Activated naive CD4-positive, alpha-beta T cell treated with anti-CD3 and anti-CD28 coated beads for 36 hours (primary cell): ENCODE measurements at regions not wholly inside any gene's neighbourhood (a gene's known extent, or its start where the extent isn't known, plus 50 kb on each side); places are given as distances from the start of the nearest gene placed in this dataset.
"Not testable (repeated sequence)": the region's sequence is repeated elsewhere in the genome, so short reads cannot be mapped to it uniquely, and the experiment has no call there.

Experiments used
- CTCF ChIA-PET: fragments of 350-600 bp; sonication (Branson Sonifier 250); formaldehyde crosslinking; loops from one replicate; lab custom pipeline; 2021; ENCODE audit warnings: antibody characterized with exemption; lab: Charles Lee
- DNase-seq: peaks from one replicate; pipeline ENCODE4 v3.0.0-alpha.2; 2020
- H3K27ac Mint-ChIP-seq: one replicate; pipeline ENCODE4 v1.8.0; 2021; ENCODE audit warnings: mild to moderate bottlenecking, mixed read lengths
- H3K27me3 Mint-ChIP-seq: one replicate; pipeline ENCODE4 v1.8.0; 2021; ENCODE audit warnings: low read depth, mixed read lengths
- H3K36me3 Mint-ChIP-seq: one replicate; pipeline ENCODE4 v1.8.0; 2021; ENCODE audit warnings: low read depth, mixed read lengths
- H3K4me1 Mint-ChIP-seq: one replicate; pipeline ENCODE4 v1.8.0; 2021; ENCODE audit warnings: low read depth, mixed read lengths
- H3K4me3 Mint-ChIP-seq: one replicate; pipeline ENCODE4 v1.8.0; 2021; ENCODE audit warnings: mild to moderate bottlenecking, moderate library complexity, mixed read lengths
- H3K9me3 Mint-ChIP-seq: one replicate; pipeline ENCODE4 v1.8.0; 2021; ENCODE audit warnings: mixed read lengths
- intact Hi-C: fragments of 100-400 bp; cut with micrococcal nuclease; formaldehyde crosslinking; loops from one replicate; pipeline ENCODE4 v1.15.1; 2023

GRCh38 chr11:98307827-98308491 is 712.8 kb upstream of the CNTN5 start:
- DNase-seq, result no peak
- Mint-ChIP-seq H3K4me1 (no peaks in the 10 kb centered on the region), H3K36me3 (no peaks in the 10 kb centered on the region), H3K27ac (no peak overlapping the region), H3K27me3 (no peaks in the 10 kb centered on the region), H3K9me3 (peaks cover 1% of the 10 kb centered on the region), H3K4me3 (no peak overlapping the region)
- intact Hi-C loops, result no loop called here
- CTCF ChIA-PET, result no interaction called here

GRCh38 chr11:98330306-98330705 is 690.4 kb upstream of the CNTN5 start:
- H3K27me3 Mint-ChIP-seq, result not testable (repeated sequence)

GRCh38 chr11:98358551-98358950 is 662.2 kb upstream of the CNTN5 start:
- Mint-ChIP-seq H3K36me3 (no peaks in the 10 kb centered on the region), H3K27me3 (no peaks in the 10 kb centered on the region)

More at GRCh38 chr11:98330306-98330705, 690.4 kb upstream of the CNTN5 start:
- DNase-seq, CTCF ChIA-PET, intact Hi-C loops, H3K4me1 Mint-ChIP-seq, H3K4me3 Mint-ChIP-seq, H3K9me3 Mint-ChIP-seq, H3K27ac Mint-ChIP-seq, H3K36me3 Mint-ChIP-seq: not testable (repeated sequence)

GRCh38 chr11:98365190-98365589 is 655.6 kb upstream of the CNTN5 start:
- Mint-ChIP-seq H3K36me3 (no peaks in the 10 kb centered on the region), H3K27ac (no peak overlapping the region), H3K4me3 (no peak overlapping the region), H3K4me1 (no peaks in the 10 kb centered on the region), H3K9me3 (no peaks in the 10 kb centered on the region), H3K27me3 (no peaks in the 10 kb centered on the region)
- intact Hi-C loops, result no loop called here
- CTCF ChIA-PET, result no interaction called here
- no peak for DNase-seq

More at GRCh38 chr11:98358551-98358950, 662.2 kb upstream of the CNTN5 start:
- Mint-ChIP-seq H3K9me3 (peaks cover 3% of the 10 kb centered on the region), H3K4me3 (no peak overlapping the region), H3K4me1 (no peaks in the 10 kb centered on the region), H3K27ac (no peak overlapping the region)
- no peak for DNase-seq
- CTCF ChIA-PET, result interaction anchor here (0.6 kb wide), 1 partner anchor 1097 kb away, joined by 3 read pairs; no protein-coding TSS in a partner anchor
- intact Hi-C loops, result no loop called here

- CTCF ChIA-PET, result no interaction called here
- Mint-ChIP-seq H3K9me3 (no peaks in the 10 kb centered on the region), H3K4me1 (no peaks in the 10 kb centered on the region), H3K4me3 (no peak overlapping the region), H3K27me3 (no peaks in the 10 kb centered on the region), H3K36me3 (no peaks in the 10 kb centered on the region), H3K27ac (no peak overlapping the region)
- intact Hi-C loops, result no loop called here
- DNase-seq, result no peak
These were observed 654.8 kb upstream of the CNTN5 start for GRCh38 chr11:98365941-98366340.

GRCh38 chr11:98390391-98390790 is 630.4 kb upstream of the CNTN5 start:
- CTCF ChIA-PET, result no interaction called here
- Mint-ChIP-seq H3K27me3 (no peaks in the 10 kb centered on the region), H3K27ac (no peak overlapping the region), H3K9me3 (peaks cover 6% of the 10 kb centered on the region), H3K36me3 (no peaks in the 10 kb centered on the region), H3K4me1 (no peaks in the 10 kb centered on the region), H3K4me3 (no peak overlapping the region)
- intact Hi-C loops, result no loop called here
- DNase-seq, result no peak

GRCh38 chr11:98394500-98394899 is 626.2 kb upstream of the CNTN5 start:
- H3K4me1 Mint-ChIP-seq, DNase-seq, H3K36me3 Mint-ChIP-seq, intact Hi-C loops, CTCF ChIA-PET, H3K27me3 Mint-ChIP-seq, H3K4me3 Mint-ChIP-seq, H3K27ac Mint-ChIP-seq, H3K9me3 Mint-ChIP-seq: not testable (repeated sequence)

- H3K27me3 Mint-ChIP-seq, result no peaks in the 10 kb centered on the region
- no peaks in the 10 kb centered on the region for H3K9me3 Mint-ChIP-seq
- CTCF ChIA-PET, result no interaction called here
- no peaks in the 10 kb centered on the region for H3K4me1 Mint-ChIP-seq
- no peak overlapping the region for H3K4me3 Mint-ChIP-seq
- intact Hi-C loops, result no loop called here
- H3K27ac Mint-ChIP-seq, result no peak overlapping the region
- no peaks in the 10 kb centered on the region for H3K36me3 Mint-ChIP-seq
- DNase-seq, result no peak
These were observed 622.2 kb upstream of the CNTN5 start for GRCh38 chr11:98398508-98398907.

GRCh38 chr11:98409069-98409468 is 611.7 kb upstream of the CNTN5 start:
- H3K27me3 Mint-ChIP-seq, result no peaks in the 10 kb centered on the region

GRCh38 chr11:98411777-98412176 is 609.0 kb upstream of the CNTN5 start:
- CTCF ChIA-PET, result no interaction called here
- no peaks in the 10 kb centered on the region for H3K27me3 Mint-ChIP-seq
- peaks cover 2% of the 10 kb centered on the region for H3K9me3 Mint-ChIP-seq
- DNase-seq, result no peak
- no peak overlapping the region for H3K27ac Mint-ChIP-seq
- no peaks in the 10 kb centered on the region for H3K4me1 Mint-ChIP-seq
- H3K36me3 Mint-ChIP-seq, result no peaks in the 10 kb centered on the region
- intact Hi-C loops, result no loop called here
- no peak overlapping the region for H3K4me3 Mint-ChIP-seq

More at GRCh38 chr11:98409069-98409468, 611.7 kb upstream of the CNTN5 start:
- intact Hi-C loops, result no loop called here
- DNase-seq, result no peak
- H3K4me3 Mint-ChIP-seq, result no peak overlapping the region
- H3K4me1 Mint-ChIP-seq, result no peaks in the 10 kb centered on the region
- no peak overlapping the region for H3K27ac Mint-ChIP-seq
- no peaks in the 10 kb centered on the region for H3K36me3 Mint-ChIP-seq
- CTCF ChIA-PET, result no interaction called here
- H3K9me3 Mint-ChIP-seq, result peaks cover 2% of the 10 kb centered on the region

- CTCF ChIA-PET, result no interaction called here
- Mint-ChIP-seq H3K36me3 (no peaks in the 10 kb centered on the region), H3K27ac (no peak overlapping the region), H3K4me3 (no peak overlapping the region), H3K4me1 (no peaks in the 10 kb centered on the region), H3K9me3 (peaks cover 3% of the 10 kb centered on the region), H3K27me3 (no peaks in the 10 kb centered on the region)
- intact Hi-C loops, result no loop called here
- DNase-seq, result no peak
These were observed 603.4 kb upstream of the CNTN5 start for GRCh38 chr11:98417256-98417755.

- CTCF ChIA-PET, result interaction anchor here (0.6 kb wide), 1 partner anchor 17 kb away, joined by 3 read pairs; no protein-coding TSS in a partner anchor
- Mint-ChIP-seq H3K4me1 (no peaks in the 10 kb centered on the region), H3K36me3 (no peaks in the 10 kb centered on the region), H3K4me3 (no peak overlapping the region), H3K27me3 (no peaks in the 10 kb centered on the region), H3K27ac (no peak overlapping the region), H3K9me3 (peaks cover 20% of the 10 kb centered on the region)
- intact Hi-C loops, result no loop called here
- DNase-seq, result no peak
These were observed 596.8 kb upstream of the CNTN5 start for GRCh38 chr11:98423933-98424332.

GRCh38 chr11:98424773-98425172 is 596.0 kb upstream of the CNTN5 start:
- H3K4me1 Mint-ChIP-seq, intact Hi-C loops, DNase-seq, H3K27me3 Mint-ChIP-seq, H3K36me3 Mint-ChIP-seq, H3K27ac Mint-ChIP-seq, CTCF ChIA-PET, H3K4me3 Mint-ChIP-seq: not testable (repeated sequence)
- peaks cover 24% of the 10 kb centered on the region for H3K9me3 Mint-ChIP-seq
